Lower lobe of right lung (tissue), 2 donors: ENCODE measurements at regions not wholly inside any gene's neighbourhood (a gene's known extent, or its start where the extent isn't known, plus 50 kb on each side); places are given as distances from the start of the nearest gene placed in this dataset.

Experiments used
- ATAC-seq, 2 donors: fragments of 200-7000 bp; cut with Tn5 transposase; one replicate each; pipeline ENCODE4 v1.9.1; 2020 to 2022; ENCODE audit warnings: mild to moderate bottlenecking in 2 of 2, moderate library complexity in 2 of 2
- DNase-seq: peaks from one replicate; pipeline ENCODE4 v3.0.0-alpha.2; 2020
- H3K27ac ChIP-seq: fragments of 200-600 bp; one replicate; pipeline ENCODE4 v1.8.0; 2022
- H3K27me3 ChIP-seq: fragments of 200-600 bp; one replicate; pipeline ENCODE4 v1.8.0; 2022; ENCODE audit warnings: low read depth
- H3K36me3 ChIP-seq: fragments of 200-600 bp; one replicate; pipeline ENCODE4 v1.8.0; 2022; ENCODE audit warnings: mild to moderate bottlenecking
- H3K4me1 ChIP-seq: fragments of 200-600 bp; one replicate; pipeline ENCODE4 v1.8.0; 2022
- H3K4me3 ChIP-seq: fragments of 200-600 bp; one replicate; pipeline ENCODE4 v1.8.0; 2022; ENCODE audit warnings: mild to moderate bottlenecking
- H3K9me3 ChIP-seq: fragments of 200-600 bp; one replicate; pipeline ENCODE4 v1.8.0; 2022
- intact Hi-C: fragments of 100-400 bp; cut with DNase I; formaldehyde crosslinking; loops from one replicate; pipeline ENCODE4 v1.11.0; 2022
- TF ChIP-seq, protein P1 (sequence below): fragments of 200-600 bp; IDR thresholded peaks from one replicate; pipeline ENCODE4 v1.8.0; 2022; ENCODE audit warnings: antibody characterized with exemption, mild to moderate bottlenecking
- donor health status: DM: no; HTN: yes; CAD: no; lungs with severe emphysema.

DNA sequence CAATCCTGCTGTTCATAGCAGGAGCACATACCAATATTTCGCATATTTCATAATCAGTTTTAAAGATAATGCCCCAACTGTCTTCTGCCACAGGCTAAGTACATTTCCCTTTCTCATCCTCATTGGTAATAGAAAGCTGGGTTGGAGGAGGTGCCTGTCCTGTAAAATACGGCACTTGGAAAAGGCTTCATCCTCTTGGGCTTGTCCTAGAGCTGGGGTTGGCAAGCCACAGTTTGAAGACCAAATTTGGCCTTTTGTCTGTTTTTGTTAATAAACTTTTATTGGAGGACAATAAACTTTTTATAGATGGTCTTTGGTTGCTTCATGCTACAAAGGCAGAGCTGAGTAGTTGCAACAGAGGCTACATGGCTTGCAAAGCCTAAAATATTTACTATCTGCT is 997.8 kb upstream of the CDH18 start:
- TF ChIP-seq, protein P1, sequence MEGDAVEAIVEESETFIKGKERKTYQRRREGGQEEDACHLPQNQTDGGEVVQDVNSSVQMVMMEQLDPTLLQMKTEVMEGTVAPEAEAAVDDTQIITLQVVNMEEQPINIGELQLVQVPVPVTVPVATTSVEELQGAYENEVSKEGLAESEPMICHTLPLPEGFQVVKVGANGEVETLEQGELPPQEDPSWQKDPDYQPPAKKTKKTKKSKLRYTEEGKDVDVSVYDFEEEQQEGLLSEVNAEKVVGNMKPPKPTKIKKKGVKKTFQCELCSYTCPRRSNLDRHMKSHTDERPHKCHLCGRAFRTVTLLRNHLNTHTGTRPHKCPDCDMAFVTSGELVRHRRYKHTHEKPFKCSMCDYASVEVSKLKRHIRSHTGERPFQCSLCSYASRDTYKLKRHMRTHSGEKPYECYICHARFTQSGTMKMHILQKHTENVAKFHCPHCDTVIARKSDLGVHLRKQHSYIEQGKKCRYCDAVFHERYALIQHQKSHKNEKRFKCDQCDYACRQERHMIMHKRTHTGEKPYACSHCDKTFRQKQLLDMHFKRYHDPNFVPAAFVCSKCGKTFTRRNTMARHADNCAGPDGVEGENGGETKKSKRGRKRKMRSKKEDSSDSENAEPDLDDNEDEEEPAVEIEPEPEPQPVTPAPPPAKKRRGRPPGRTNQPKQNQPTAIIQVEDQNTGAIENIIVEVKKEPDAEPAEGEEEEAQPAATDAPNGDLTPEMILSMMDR = no peak
- no peak for ATAC-seq

DNA sequence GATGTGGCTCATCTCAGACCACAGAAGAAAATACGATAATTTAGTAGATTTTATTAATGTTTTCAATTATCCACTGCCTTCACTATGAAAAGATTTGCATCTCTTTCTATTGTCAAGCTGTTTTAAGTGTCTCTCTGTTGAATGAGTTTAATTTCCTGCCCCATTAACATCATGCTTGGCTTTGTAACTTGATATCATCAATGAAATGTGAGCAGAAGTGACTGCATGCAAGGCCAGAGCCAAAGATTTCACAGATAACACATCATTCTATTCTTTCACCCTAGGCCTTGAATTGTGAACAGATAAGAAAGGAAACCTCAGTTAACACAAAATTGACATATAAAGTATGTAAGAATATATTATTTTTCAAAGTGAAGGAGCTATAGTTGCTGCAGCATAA is 986.4 kb upstream of the CDH18 start:
- H3K4me1 ChIP-seq = no peaks in the 10 kb centered on the region

More for the DNA sequence above, 997.8 kb upstream of the CDH18 start:
- Histone ChIP-seq H3K4me3 (no peak overlapping the region), H3K4me1 (no peaks in the 10 kb centered on the region), H3K9me3 (no peaks in the 10 kb centered on the region), H3K27me3 (no peaks in the 10 kb centered on the region), H3K27ac (no peak overlapping the region), H3K36me3 (no peaks in the 10 kb centered on the region)
- intact Hi-C loops = no loop called here
- no peak for DNase-seq

DNA sequence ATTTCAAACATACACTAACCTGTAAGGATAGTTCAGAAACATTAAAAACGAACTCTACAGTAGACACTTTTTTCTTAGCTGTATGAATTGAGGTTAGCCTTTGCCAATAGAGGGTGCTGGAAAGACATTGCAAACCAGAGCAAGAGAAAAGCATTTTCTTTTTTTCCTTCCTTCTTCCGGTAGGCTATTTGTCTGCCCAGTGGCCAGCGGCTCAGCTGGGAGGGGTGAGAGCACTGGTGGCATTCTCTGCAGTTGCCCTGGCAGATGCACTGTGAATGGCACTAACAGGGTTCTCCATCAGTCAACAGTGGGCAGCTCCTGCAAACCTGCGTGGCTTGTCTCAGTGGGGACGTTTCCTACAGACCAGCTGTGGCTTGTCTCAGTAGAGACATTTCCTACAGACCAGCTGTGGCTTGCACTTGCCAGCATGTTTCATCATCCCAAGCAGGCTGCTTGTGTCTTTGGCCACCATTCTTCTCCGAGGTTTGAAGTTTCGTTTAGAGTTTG is 984.5 kb upstream of the CDH18 start:
- peak; percentile 68 to 85 for ATAC-seq
- no peaks in the 10 kb centered on the region for H3K9me3 ChIP-seq
- intact Hi-C loops = no loop called here
- peak; percentile 38 for DNase-seq
- no peaks in the 10 kb centered on the region for H3K36me3 ChIP-seq
- no peaks in the 10 kb centered on the region for H3K27me3 ChIP-seq
- TF ChIP-seq, protein P1 = peak; percentile 22
- peak overlapping the region; percentile 48 for H3K27ac ChIP-seq
- H3K4me1 ChIP-seq = no peaks in the 10 kb centered on the region
- peak overlapping the region; percentile 32 for H3K4me3 ChIP-seq

More for the DNA sequence above, 986.4 kb upstream of the CDH18 start:
- no peak for ATAC-seq
- H3K36me3 ChIP-seq = no peaks in the 10 kb centered on the region
- TF ChIP-seq, protein P1 = no peak
- H3K9me3 ChIP-seq = no peaks in the 10 kb centered on the region
- intact Hi-C loops = no loop called here
- no peak for DNase-seq
- H3K27me3 ChIP-seq = no peaks in the 10 kb centered on the region
- H3K27ac ChIP-seq = no peak overlapping the region
- H3K4me3 ChIP-seq = no peak overlapping the region

DNA sequence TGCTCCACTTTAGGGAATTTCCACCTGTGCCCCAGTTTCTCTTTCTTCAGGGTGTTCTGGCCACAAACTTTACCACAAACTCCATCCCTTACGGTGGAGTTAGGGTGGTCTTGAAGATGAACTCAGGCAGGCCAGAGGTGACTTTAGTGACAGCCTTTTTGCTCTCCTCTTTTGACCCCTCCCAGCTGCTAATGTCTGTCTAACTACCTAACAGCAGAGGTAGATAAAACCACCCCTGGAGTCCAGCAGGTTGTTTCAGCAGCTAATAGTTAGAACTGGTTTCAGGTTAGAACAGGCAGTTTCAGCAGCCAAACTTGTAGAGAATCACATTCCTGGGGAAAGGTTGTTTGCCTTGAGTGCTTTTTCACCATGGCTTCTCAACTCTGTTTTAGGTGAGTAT is 971.3 kb upstream of the CDH18 start:
- DNase-seq = no peak
- Histone ChIP-seq H3K36me3 (no peaks in the 10 kb centered on the region), H3K27ac (no peak overlapping the region), H3K4me1 (no peaks in the 10 kb centered on the region), H3K4me3 (no peak overlapping the region), H3K9me3 (no peaks in the 10 kb centered on the region), H3K27me3 (no peaks in the 10 kb centered on the region)
- no peak for ATAC-seq
- TF ChIP-seq, protein P1 = no peak
- intact Hi-C loops = no loop called here

DNA sequence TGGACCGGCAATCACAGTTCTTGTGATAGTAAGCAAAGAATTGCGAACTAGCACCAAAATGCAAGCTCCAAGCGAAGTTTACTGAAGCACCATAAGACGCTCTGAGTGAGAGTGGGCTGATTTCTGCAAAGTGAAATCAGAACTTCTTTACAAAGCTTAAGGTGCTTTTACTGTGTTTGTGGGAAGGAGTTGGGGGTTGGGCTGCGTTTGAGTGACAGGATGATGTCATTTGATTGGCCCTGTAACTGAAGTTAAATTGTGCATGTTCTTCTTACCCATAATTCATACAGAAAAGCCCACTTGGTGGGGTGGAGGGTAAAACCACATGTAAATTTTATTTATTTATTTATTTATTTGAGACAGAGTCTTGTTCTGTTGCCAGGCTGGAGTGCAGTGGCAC is 970.6 kb upstream of the CDH18 start:
- DNase-seq (no peak), ATAC-seq (no peak)
- Histone ChIP-seq H3K9me3 (no peaks in the 10 kb centered on the region), H3K4me3 (no peak overlapping the region), H3K4me1 (no peaks in the 10 kb centered on the region), H3K36me3 (no peaks in the 10 kb centered on the region), H3K27me3 (no peaks in the 10 kb centered on the region), H3K27ac (no peak overlapping the region)
- intact Hi-C loops = no loop called here
- TF ChIP-seq, protein P1 = no peak

DNA sequence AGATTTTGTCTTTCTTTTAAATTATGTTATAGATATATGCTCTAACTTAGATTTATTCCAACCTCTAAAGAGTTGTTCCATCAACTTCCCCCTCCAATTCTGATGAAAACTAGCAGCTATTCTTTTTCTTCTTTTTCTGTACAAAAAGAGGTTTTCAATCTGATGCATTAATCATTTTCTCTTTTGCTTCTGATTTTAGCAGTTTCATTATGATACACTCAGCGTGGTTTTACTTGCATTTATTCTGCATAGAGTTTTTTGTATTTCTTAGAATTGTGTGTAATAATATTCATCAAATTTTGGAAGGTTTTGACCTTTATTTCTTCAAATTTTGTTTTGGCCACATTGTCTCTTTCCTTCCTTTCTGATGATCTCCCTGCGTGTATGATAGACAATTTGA is 968.1 kb upstream of the CDH18 start:
- DNase-seq (no peak), ATAC-seq (no peak)
- Histone ChIP-seq H3K4me1 (no peaks in the 10 kb centered on the region), H3K4me3 (no peak overlapping the region), H3K27me3 (no peaks in the 10 kb centered on the region), H3K36me3 (no peaks in the 10 kb centered on the region), H3K9me3 (no peaks in the 10 kb centered on the region), H3K27ac (no peak overlapping the region)
- intact Hi-C loops = no loop called here
- TF ChIP-seq, protein P1 = no peak
